ENCODE measurements at regions not wholly inside any gene's neighbourhood (a gene's known extent, or its start where the extent isn't known, plus 50 kb on each side); places are given as distances from the start of the nearest gene placed in this dataset.

- DNase-seq: no peak
- peak overlapping the region; percentile 92 for H3K9ac ChIP-seq (ENCODE audit: low read depth, low read length)
- H3K79me2 ChIP-seq (ENCODE audit: insufficient read depth, low read length): peaks cover 46% of the 10 kb centered on the region
- H2AFZ ChIP-seq (ENCODE audit: low read depth, low read length): peak overlapping the region; percentile 71
- peak overlapping the region; percentile 99 for H3K27ac ChIP-seq (ENCODE audit: low read length)
- H3K9me3 ChIP-seq (ENCODE audit: insufficient read depth, low read length, severe bottlenecking): no peaks in the 10 kb centered on the region
- peak overlapping the region; percentile 76 for H3K4me2 ChIP-seq (ENCODE audit: insufficient read depth, low read length)
- no peak for TF ChIP-seq EZH2 (IDR thresholded peaks at IDR 0.05; ENCODE audit: borderline replicate concordance, low read depth, low read length, severe bottlenecking)
- TF ChIP-seq CTCF (IDR thresholded peaks at IDR 0.05; ENCODE audit: borderline replicate concordance, extremely low read depth, low read length, poor library complexity, severe bottlenecking): no peak
- no peaks in the 10 kb centered on the region for H3K27me3 ChIP-seq (ENCODE audit: insufficient read depth, low read length, poor library complexity)
- H3K4me3 ChIP-seq (ENCODE audit: low read depth in 1 of 2, low read length in 2 of 2): peak overlapping the region; percentile 53 to 96
- peaks cover 45% of the 10 kb centered on the region for H3K4me1 ChIP-seq (ENCODE audit: insufficient read depth, low read length)
- ATAC-seq (ENCODE audit: insufficient read depth, low read depth): peak; percentile 50
- no peaks in the 10 kb centered on the region for H3K36me3 ChIP-seq (ENCODE audit: insufficient read depth, low read length)
- no peaks in the 10 kb centered on the region for H4K20me1 ChIP-seq (ENCODE audit: insufficient read depth, low read length)
Observed at GRCh38 chrX:65035446-65035770, 59.2 kb upstream of the ZC4H2 start.

DNA sequence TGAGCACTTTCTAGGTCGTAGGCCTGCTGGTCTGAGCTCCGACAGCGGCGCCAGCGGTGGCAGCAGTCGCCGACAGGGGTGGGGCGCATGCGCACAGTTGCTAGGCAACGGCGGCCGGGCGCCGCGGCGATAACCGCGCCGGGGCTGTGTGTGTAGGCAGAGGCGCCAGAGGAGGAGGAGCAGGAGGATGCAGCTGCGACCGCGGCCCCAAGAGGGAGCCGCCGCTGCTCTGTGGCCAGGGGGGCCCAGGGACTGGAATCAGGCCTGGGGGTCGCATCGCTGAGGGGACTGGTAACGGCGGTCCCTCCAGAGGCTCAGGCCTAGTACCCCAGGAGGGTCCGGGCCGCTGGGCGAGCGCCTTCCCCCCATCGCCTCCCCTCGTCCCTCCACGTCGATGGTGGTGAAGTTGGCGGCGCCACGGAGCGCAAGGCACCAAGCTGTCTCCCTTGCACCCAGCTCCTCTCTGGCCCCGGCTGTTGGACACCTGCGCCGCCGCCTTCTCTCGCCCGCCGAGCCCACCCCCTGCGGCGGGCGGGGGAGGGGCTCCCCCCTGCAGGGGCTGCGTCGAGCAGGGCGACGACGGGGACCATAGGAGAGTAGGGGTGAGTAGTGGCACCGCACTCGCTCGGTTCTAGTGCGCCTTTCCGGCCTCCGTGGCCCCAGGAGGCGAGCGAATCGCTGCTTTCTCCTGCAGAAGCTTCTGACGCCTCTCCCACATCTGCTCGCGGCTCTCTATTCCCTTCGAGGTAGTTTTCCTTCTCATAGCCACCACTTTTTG, 58.6 kb upstream of the ZC4H2 start, which contains the start of gene ZC3H12B:
TSS of gene ZC3H12B (plus strand) at position 159 of the 778 bp plus-strand sequence.
- H3K4me2 ChIP-seq (ENCODE audit: insufficient read depth, low read length): peak within 1 kb of the TSS; percentile 76

GRCh38 chrX:65034292-65034667, 58.0 kb upstream of the ZC4H2 start:
- Histone ChIP-seq H3K9ac (ENCODE audit: low read depth, low read length) (peak overlapping the region; percentile 92), H3K79me2 (ENCODE audit: insufficient read depth, low read length) (peaks cover 39% of the 10 kb centered on the region), H3K4me3 (ENCODE audit: low read depth in 1 of 2, low read length in 2 of 2) (peak overlapping the region; percentile 53 to 96; a peak in 3 of 4 replicates), H3K4me2 (ENCODE audit: insufficient read depth, low read length) (peak overlapping the region; percentile 76), H4K20me1 (ENCODE audit: insufficient read depth, low read length) (no peaks in the 10 kb centered on the region), H3K27ac (ENCODE audit: low read length) (peak overlapping the region; percentile 99), H2AFZ (ENCODE audit: low read depth, low read length) (peak overlapping the region; percentile 90), H3K36me3 (ENCODE audit: insufficient read depth, low read length) (no peaks in the 10 kb centered on the region), H3K4me1 (ENCODE audit: insufficient read depth, low read length) (peaks cover 45% of the 10 kb centered on the region), H3K9me3 (ENCODE audit: insufficient read depth, low read length, severe bottlenecking) (no peaks in the 10 kb centered on the region), H3K27me3 (ENCODE audit: insufficient read depth, low read length, poor library complexity) (no peaks in the 10 kb centered on the region)
- ATAC-seq (ENCODE audit: insufficient read depth, low read depth) (no peak), DNase-seq (no peak)
- no peak for TF ChIP-seq EZH2 (IDR thresholded peaks at IDR 0.05; ENCODE audit: borderline replicate concordance, low read depth, low read length, severe bottlenecking)
- no peak for TF ChIP-seq CTCF (IDR thresholded peaks at IDR 0.05; ENCODE audit: borderline replicate concordance, extremely low read depth, low read length, poor library complexity, severe bottlenecking)

More for the DNA sequence above, 58.6 kb upstream of the ZC4H2 start, which contains the start of gene ZC3H12B:
- Histone ChIP-seq H3K79me2 (ENCODE audit: insufficient read depth, low read length) (peaks cover 44% of the 10 kb centered on the region), H3K36me3 (ENCODE audit: insufficient read depth, low read length) (no peaks in the 10 kb centered on the region), H3K9ac (ENCODE audit: low read depth, low read length) (peak within 1 kb of the TSS; percentile 92), H3K4me1 (ENCODE audit: insufficient read depth, low read length) (peaks cover 45% of the 10 kb centered on the region), H3K4me3 (ENCODE audit: low read depth in 1 of 2, low read length in 2 of 2) (peak within 1 kb of the TSS; percentile 53 to 96), H3K9me3 (ENCODE audit: insufficient read depth, low read length, severe bottlenecking) (no peaks in the 10 kb centered on the region), H2AFZ (ENCODE audit: low read depth, low read length) (peak within 1 kb of the TSS; percentile 90), H4K20me1 (ENCODE audit: insufficient read depth, low read length) (no peaks in the 10 kb centered on the region), H3K27ac (ENCODE audit: low read length) (peak within 1 kb of the TSS; percentile 99), H3K27me3 (ENCODE audit: insufficient read depth, low read length, poor library complexity) (no peaks in the 10 kb centered on the region)
- DNase-seq: peak; percentile 87
- TF ChIP-seq CTCF (IDR thresholded peaks at IDR 0.05; ENCODE audit: borderline replicate concordance, extremely low read depth, low read length, poor library complexity, severe bottlenecking) (peak; percentile 68), EZH2 (IDR thresholded peaks at IDR 0.05; ENCODE audit: borderline replicate concordance, low read depth, low read length, severe bottlenecking) (no peak)
- peak; percentile 85 for ATAC-seq (ENCODE audit: insufficient read depth, low read depth)

All from DND-41 (cell line).